ENCODE measurements at regions not wholly inside any gene's neighbourhood (a gene's known extent, or its start where the extent isn't known, plus 50 kb on each side); places are given as distances from the start of the nearest gene placed in this dataset.
A peak's percentile ranks its signal among the peaks of the same experiment; 100 is the strongest.
"Not testable (repeated sequence)": the region's sequence is repeated elsewhere in the genome, so short reads cannot be mapped to it uniquely, and the experiment has no call there.

GRCh38 chr20:36082315-36082915 is 72.1 kb upstream of the EPB41L1 start:
- DNase-seq (ENCODE audit: insufficient read length, low spot score), result no peak
- FAIRE-seq, result no peak

- not testable (repeated sequence) for DNase-seq (ENCODE audit: insufficient read length, low spot score); FAIRE-seq
These were observed 71.3 kb upstream of the EPB41L1 start for GRCh38 chr20:36083200-36083599.

GRCh38 chr20:36084356-36084755 is 70.2 kb upstream of the EPB41L1 start:
- FAIRE-seq (no peak), DNase-seq (ENCODE audit: insufficient read length, low spot score) (no peak)

GRCh38 chr20:36084897-36085613 is 69.5 kb upstream of the EPB41L1 start:
- peak; percentile 57 for FAIRE-seq

GRCh38 chr20:36085686-36086267 is 68.8 kb upstream of the EPB41L1 start:
- peak; percentile 9 for FAIRE-seq
- peak; percentile 65 for DNase-seq (ENCODE audit: insufficient read length, low spot score)

More at GRCh38 chr20:36084897-36085613, 69.5 kb upstream of the EPB41L1 start:
- no peak for DNase-seq (ENCODE audit: insufficient read length, low spot score)

GRCh38 chr20:36086767-36087166 is 67.8 kb upstream of the EPB41L1 start:
- FAIRE-seq (no peak), DNase-seq (ENCODE audit: insufficient read length, low spot score) (no peak)

GRCh38 chr20:36090223-36090622 is 64.3 kb upstream of the EPB41L1 start:
- DNase-seq (ENCODE audit: insufficient read length, low spot score), result no peak
- FAIRE-seq, result no peak

GRCh38 chr20:36091561-36092397 is 62.8 kb upstream of the EPB41L1 start:
- DNase-seq (ENCODE audit: insufficient read length, low spot score) (no peak), FAIRE-seq (no peak)

- DNase-seq (ENCODE audit: insufficient read length, low spot score), result no peak
- FAIRE-seq, result no peak
These were observed 62.0 kb upstream of the EPB41L1 start for GRCh38 chr20:36092398-36093024.

GRCh38 chr20:36093025-36093803 is 61.3 kb upstream of the EPB41L1 start:
- FAIRE-seq (peak; percentile 89), DNase-seq (ENCODE audit: insufficient read length, low spot score) (no peak)

- DNase-seq (ENCODE audit: insufficient read length, low spot score), result no peak
- FAIRE-seq, result no peak
These were observed 60.8 kb upstream of the EPB41L1 start for GRCh38 chr20:36093804-36094145.

- no peak for FAIRE-seq
- no peak for DNase-seq (ENCODE audit: insufficient read length, low spot score)
These were observed 60.0 kb upstream of the EPB41L1 start for GRCh38 chr20:36094497-36094896.

GRCh38 chr20:36096435-36096834 is 58.1 kb upstream of the EPB41L1 start:
- no peak for FAIRE-seq

GRCh38 chr20:36097337-36098151 is 57.0 kb upstream of the EPB41L1 start:
- DNase-seq (ENCODE audit: insufficient read length, low spot score) (no peak), FAIRE-seq (no peak)

More at GRCh38 chr20:36096435-36096834, 58.1 kb upstream of the EPB41L1 start:
- DNase-seq (ENCODE audit: insufficient read length, low spot score), result no peak

- FAIRE-seq, result no peak
These were observed 56.2 kb upstream of the EPB41L1 start for GRCh38 chr20:36098364-36098763.

GRCh38 chr20:36099106-36099505 is 55.4 kb upstream of the EPB41L1 start:
- DNase-seq (ENCODE audit: insufficient read length, low spot score) (no peak), FAIRE-seq (no peak)

More at GRCh38 chr20:36098364-36098763, 56.2 kb upstream of the EPB41L1 start:
- no peak for DNase-seq (ENCODE audit: insufficient read length, low spot score)

GRCh38 chr20:36101192-36101591 is 53.3 kb upstream of the EPB41L1 start:
- DNase-seq (ENCODE audit: insufficient read length, low spot score), result no peak
- no peak for FAIRE-seq

- DNase-seq (ENCODE audit: insufficient read length, low spot score), result no peak
- FAIRE-seq, result no peak
These were observed 52.2 kb upstream of the EPB41L1 start for GRCh38 chr20:36102306-36102705.
